Upper lobe of left lung (tissue), 4 donors: ENCODE measurements at regions not wholly inside any gene's neighbourhood (a gene's known extent, or its start where the extent isn't known, plus 50 kb on each side); places are given as distances from the start of the nearest gene placed in this dataset.

ENCODE experiments used
- CTCF ChIP-seq, 6 experiments: fragments of 450-650 bp in 4 of 6; fragments of 200-600 bp in 2 of 6; sonication (generic) in 2 of 6; IDR thresholded peaks; one replicate each; pipeline ENCODE4 v1.5.1; 2016 to 2019; ENCODE audit warnings: antibody characterized with exemption in 6 of 6
- POLR2A ChIP-seq, 4 donors: fragments of 450-650 bp; IDR thresholded peaks; one replicate each; pipeline ENCODE4 v1.5.1; 2016 to 2017; ENCODE audit warnings: antibody characterized with exemption in 4 of 4, mild to moderate bottlenecking in 2 of 4
- POLR2AphosphoS5 ChIP-seq, 2 donors: sonication (generic); formaldehyde crosslinking; IDR thresholded peaks; one replicate each; pipeline ENCODE4 v1.5.1; 2017; ENCODE audit warnings: antibody characterized with exemption in 2 of 2

- no peak for TF ChIP-seq POLR2AphosphoS5 (IDR thresholded peaks at IDR 0.05)
- no peak for TF ChIP-seq POLR2A (IDR thresholded peaks at IDR 0.05)
- TF ChIP-seq CTCF (IDR thresholded peaks at IDR 0.05) = no peak
Measured at GRCh38 chr6:120273411-120273810, 923.9 kb upstream of the MAN1A1 start.
